Central memory CD8-positive, alpha-beta T cell (primary cell): ENCODE measurements at regions not wholly inside any gene's neighbourhood (a gene's known extent, or its start where the extent isn't known, plus 50 kb on each side); places are given as distances from the start of the nearest gene placed in this dataset.

ENCODE experiments used
- ATAC-seq: fragments of 150-1000 bp; cut with Tn5 transposase; replicated peaks from 2 replicates; pipeline ENCODE4 v1.10.0; 2022; ENCODE audit warnings: mild to moderate bottlenecking, moderate FRiP score, moderate number of reproducible peaks; ENCODE audit not compliant: poor library complexity, severe bottlenecking; ENCODE audit errors: extremely low read depth
- DNase-seq, 2 donors: peaks; one replicate each; pipeline ENCODE4 v3.0.0; 2021; ENCODE audit warnings: low spot score in 2 of 2
- H3K27ac Mint-ChIP-seq: one replicate; pipeline ENCODE4 v1.8.0; 2022; ENCODE audit warnings: low read depth, mild to moderate bottlenecking, moderate library complexity, mixed read lengths
- H3K27me3 Mint-ChIP-seq: one replicate; pipeline ENCODE4 v1.8.0; 2022; ENCODE audit warnings: mixed read lengths
- H3K36me3 Mint-ChIP-seq: one replicate; pipeline ENCODE4 v1.8.0; 2022; ENCODE audit warnings: mild to moderate bottlenecking, moderate library complexity, mixed read lengths; ENCODE audit not compliant: insufficient read depth
- H3K4me1 Mint-ChIP-seq: one replicate; pipeline ENCODE4 v1.8.0; 2022; ENCODE audit warnings: mixed read lengths
- H3K4me3 Mint-ChIP-seq: one replicate; pipeline ENCODE4 v1.8.0; 2022; ENCODE audit warnings: mild to moderate bottlenecking, moderate library complexity, mixed read lengths
- H3K9me3 Mint-ChIP-seq: one replicate; pipeline ENCODE4 v1.8.0; 2022; ENCODE audit warnings: mixed read lengths

- peaks cover 5% of the 10 kb centered on the region for H3K9me3 Mint-ChIP-seq
- no peaks in the 10 kb centered on the region for H3K4me1 Mint-ChIP-seq
- DNase-seq: no peak
- no peak overlapping the region for H3K4me3 Mint-ChIP-seq
- ATAC-seq: no peak
- peaks cover 2% of the 10 kb centered on the region for H3K36me3 Mint-ChIP-seq
- H3K27ac Mint-ChIP-seq: no peak overlapping the region
- H3K27me3 Mint-ChIP-seq: peaks cover 11% of the 10 kb centered on the region
Observed at GRCh38 chr6:145306489-145306888, 428.8 kb downstream of the EPM2A start.

- H3K4me1 Mint-ChIP-seq: no peaks in the 10 kb centered on the region
- no peak overlapping the region for H3K27ac Mint-ChIP-seq
- no peak overlapping the region for H3K4me3 Mint-ChIP-seq
- DNase-seq (no peak), ATAC-seq (no peak)
- H3K27me3 Mint-ChIP-seq: no peaks in the 10 kb centered on the region
- H3K36me3 Mint-ChIP-seq: peaks cover 2% of the 10 kb centered on the region
- H3K9me3 Mint-ChIP-seq: no peaks in the 10 kb centered on the region
Observed at GRCh38 chr6:145309842-145310535, 425.3 kb downstream of the EPM2A start.

DNA sequence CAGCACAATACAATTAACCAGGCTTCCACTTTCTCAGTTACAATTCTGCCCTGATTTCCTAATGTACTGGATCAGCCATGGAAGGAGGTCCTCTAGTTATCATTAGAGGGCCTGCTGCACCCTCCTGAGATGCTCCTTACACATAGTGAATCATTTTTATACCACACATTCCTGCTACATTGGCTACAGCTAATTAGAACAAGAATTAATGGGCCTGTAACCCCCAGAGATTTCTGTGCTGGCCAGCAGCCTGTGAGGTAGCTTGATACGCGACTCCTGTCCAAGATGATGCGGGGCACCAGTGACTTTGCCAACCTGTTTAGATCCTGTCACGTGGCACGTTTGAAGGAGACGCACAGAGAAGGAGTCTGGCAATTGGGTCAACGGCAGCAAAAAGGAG, 422.8 kb downstream of the EPM2A start:
- Mint-ChIP-seq H3K4me1 (no peaks in the 10 kb centered on the region), H3K27me3 (no peaks in the 10 kb centered on the region), H3K9me3 (peaks cover 5% of the 10 kb centered on the region), H3K27ac (no peak overlapping the region), H3K36me3 (peaks cover 2% of the 10 kb centered on the region), H3K4me3 (no peak overlapping the region)
- ATAC-seq (no peak), DNase-seq (no peak)

GRCh38 chr6:145313041-145313855, 422.1 kb downstream of the EPM2A start:
- ATAC-seq: no peak
- no peaks in the 10 kb centered on the region for H3K4me1 Mint-ChIP-seq
- H3K27me3 Mint-ChIP-seq: peaks cover 2% of the 10 kb centered on the region
- peaks cover 5% of the 10 kb centered on the region for H3K9me3 Mint-ChIP-seq
- DNase-seq: no peak
- no peak overlapping the region for H3K4me3 Mint-ChIP-seq
- peaks cover 1% of the 10 kb centered on the region for H3K36me3 Mint-ChIP-seq
- H3K27ac Mint-ChIP-seq: no peak overlapping the region

DNA sequence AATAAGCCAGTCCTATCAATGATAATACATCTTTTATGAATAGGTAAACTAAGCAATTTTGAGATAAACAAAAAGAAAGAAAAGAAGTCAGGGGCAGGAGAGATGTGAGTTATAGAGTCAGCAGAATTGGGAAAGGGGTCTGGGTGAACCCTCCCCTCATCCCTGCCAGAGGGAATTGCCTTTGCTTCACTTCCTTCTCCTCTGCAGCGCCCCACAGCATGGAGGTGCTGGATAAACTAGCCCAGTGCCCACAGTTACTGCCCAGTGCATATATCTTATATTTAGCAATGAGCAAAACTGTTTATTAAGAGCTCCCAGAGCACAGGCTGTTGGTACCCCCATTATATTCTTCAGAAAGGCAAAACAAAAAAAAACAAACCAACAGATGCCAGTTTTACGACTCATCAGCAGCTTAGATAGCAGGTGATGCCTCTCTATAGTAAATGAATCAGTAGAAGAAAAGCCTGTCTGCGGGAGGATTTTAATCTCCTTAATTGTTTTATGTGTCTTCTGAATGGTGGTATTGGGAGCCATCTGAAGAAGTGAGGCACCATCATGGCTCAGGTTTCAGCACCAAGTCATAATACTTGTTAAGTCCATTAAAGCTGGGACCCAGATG, 419.2 kb downstream of the EPM2A start:
- DNase-seq: no peak
- no peaks in the 10 kb centered on the region for H3K4me1 Mint-ChIP-seq
- H3K27ac Mint-ChIP-seq: no peak overlapping the region

DNA sequence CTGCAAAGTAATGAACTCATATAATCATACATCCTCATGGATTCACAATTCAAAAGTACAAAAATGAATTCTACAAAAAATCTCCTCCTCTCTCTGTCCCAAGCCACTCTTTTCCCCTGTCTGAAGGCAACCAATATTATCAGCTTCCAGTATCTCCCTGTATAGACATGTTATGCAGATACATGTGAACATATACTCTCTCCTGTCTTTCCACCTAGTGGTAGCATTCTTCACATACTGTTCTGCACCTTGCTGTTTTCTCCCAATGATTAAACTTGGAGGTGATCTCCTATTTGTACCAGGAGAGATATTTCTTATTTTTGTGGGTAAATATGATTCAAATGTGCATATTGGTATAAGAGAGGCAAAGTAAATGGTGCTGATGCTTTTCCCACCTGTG, 416.4 kb downstream of the EPM2A start:
- H3K36me3 Mint-ChIP-seq: no peaks in the 10 kb centered on the region
- H3K27me3 Mint-ChIP-seq: peaks cover 14% of the 10 kb centered on the region
- H3K27ac Mint-ChIP-seq: no peak overlapping the region
- H3K9me3 Mint-ChIP-seq: peaks cover 5% of the 10 kb centered on the region
- H3K4me1 Mint-ChIP-seq: no peaks in the 10 kb centered on the region
- no peak overlapping the region for H3K4me3 Mint-ChIP-seq
- no peak for ATAC-seq
- DNase-seq: no peak

More for the DNA sequence above, 419.2 kb downstream of the EPM2A start:
- Mint-ChIP-seq H3K36me3 (no peaks in the 10 kb centered on the region), H3K27me3 (peaks cover 14% of the 10 kb centered on the region), H3K4me3 (no peak overlapping the region), H3K9me3 (peaks cover 5% of the 10 kb centered on the region)
- no peak for ATAC-seq

DNA sequence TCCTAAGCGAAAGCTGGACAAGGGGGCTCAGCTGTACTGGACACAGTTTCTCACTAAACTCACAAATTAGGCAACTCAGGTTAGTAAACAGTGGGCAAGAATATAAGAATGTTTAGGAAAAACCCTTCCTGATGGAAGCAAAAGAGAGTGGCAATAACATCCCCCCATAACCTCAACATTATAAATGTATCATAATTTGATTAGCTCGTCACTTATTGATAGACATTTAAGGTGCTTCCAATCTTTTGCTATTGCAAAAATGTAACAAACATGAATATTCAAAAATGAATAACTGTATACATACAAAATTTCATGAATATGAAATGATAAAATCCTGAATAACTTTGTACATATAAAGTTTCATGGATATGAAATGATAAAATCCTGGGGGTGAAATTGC, 415.7 kb downstream of the EPM2A start:
- H3K27me3 Mint-ChIP-seq: peaks cover 14% of the 10 kb centered on the region
- DNase-seq (no peak), ATAC-seq (no peak)
- H3K4me1 Mint-ChIP-seq: no peaks in the 10 kb centered on the region
- H3K4me3 Mint-ChIP-seq: no peak overlapping the region
- H3K27ac Mint-ChIP-seq: no peak overlapping the region
- no peaks in the 10 kb centered on the region for H3K36me3 Mint-ChIP-seq
- H3K9me3 Mint-ChIP-seq: peaks cover 5% of the 10 kb centered on the region

GRCh38 chr6:145323646-145324045, 411.7 kb downstream of the EPM2A start:
- Mint-ChIP-seq H3K27me3 (peaks cover 26% of the 10 kb centered on the region), H3K36me3 (no peaks in the 10 kb centered on the region), H3K4me3 (no peak overlapping the region)

DNA sequence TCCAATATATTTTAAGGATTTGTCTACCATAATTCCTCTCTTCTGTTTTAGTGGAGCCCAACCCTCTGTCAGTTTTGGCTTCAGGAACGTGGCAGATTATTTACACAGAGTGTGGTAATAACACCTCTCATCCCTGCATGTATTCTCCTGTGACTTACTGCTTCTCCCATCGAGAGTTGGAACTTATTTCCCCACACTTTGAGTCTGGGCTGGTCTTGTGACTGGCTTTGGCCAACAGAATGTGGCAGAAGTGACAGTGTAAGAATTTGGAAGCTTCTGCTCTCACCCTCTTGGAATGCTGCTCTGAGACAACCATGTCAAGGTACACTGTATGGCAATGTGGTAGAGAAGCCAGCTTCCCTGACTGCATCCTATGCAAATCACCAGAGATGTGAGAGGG, 407.7 kb downstream of the EPM2A start:
- Mint-ChIP-seq H3K4me1 (no peaks in the 10 kb centered on the region), H3K4me3 (no peak overlapping the region), H3K27me3 (peaks cover 21% of the 10 kb centered on the region), H3K9me3 (no peaks in the 10 kb centered on the region), H3K27ac (no peak overlapping the region), H3K36me3 (no peaks in the 10 kb centered on the region)
- no peak for DNase-seq
- no peak for ATAC-seq

More at GRCh38 chr6:145323646-145324045, 411.7 kb downstream of the EPM2A start:
- no peak for DNase-seq
- no peak for ATAC-seq
- Mint-ChIP-seq H3K9me3 (no peaks in the 10 kb centered on the region), H3K4me1 (no peaks in the 10 kb centered on the region), H3K27ac (no peak overlapping the region)

DNA sequence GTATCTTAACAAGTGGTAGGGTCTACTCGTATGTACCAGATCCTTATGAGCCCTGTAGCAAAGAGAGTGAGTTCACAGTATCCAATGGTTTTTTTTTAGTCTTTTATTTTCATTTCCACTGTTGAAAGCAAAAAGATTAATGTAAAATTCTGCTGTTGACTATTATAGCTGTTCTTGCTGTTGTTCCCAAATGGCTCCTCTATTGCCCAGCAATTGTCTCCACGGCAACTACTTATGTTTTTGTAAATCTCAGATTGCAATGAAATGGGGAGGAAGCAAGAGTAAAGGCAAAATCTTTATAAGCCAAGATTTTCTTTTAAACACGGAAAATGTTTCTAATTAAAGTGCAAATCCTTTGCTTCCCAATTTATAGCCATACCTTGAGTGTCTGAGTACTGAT, 406.1 kb downstream of the EPM2A start:
- DNase-seq (no peak), ATAC-seq (no peak)
- no peaks in the 10 kb centered on the region for H3K4me1 Mint-ChIP-seq
- H3K27me3 Mint-ChIP-seq: peaks cover 21% of the 10 kb centered on the region
- no peak overlapping the region for H3K27ac Mint-ChIP-seq
- no peaks in the 10 kb centered on the region for H3K9me3 Mint-ChIP-seq
- H3K4me3 Mint-ChIP-seq: no peak overlapping the region
- H3K36me3 Mint-ChIP-seq: no peaks in the 10 kb centered on the region

DNA sequence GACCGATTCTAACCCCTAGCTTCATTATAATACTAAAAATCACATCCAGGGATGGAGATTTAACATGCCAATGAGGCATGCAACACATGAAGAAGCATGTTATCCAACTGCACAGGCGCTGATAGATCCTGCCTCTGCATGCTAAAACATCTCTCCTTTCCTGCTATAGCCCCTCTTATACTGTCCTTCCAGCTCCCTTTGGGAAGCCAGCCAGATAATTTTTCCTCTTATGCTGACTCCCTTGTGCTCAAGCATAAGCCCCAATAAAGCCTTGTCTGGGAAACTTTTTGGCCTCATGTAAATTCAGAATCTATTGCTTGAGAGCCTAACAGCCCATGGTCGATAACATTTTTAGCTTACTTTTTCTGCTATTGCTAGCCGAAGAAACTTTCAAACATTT, 404.3 kb downstream of the EPM2A start:
- Mint-ChIP-seq H3K27me3 (peaks cover 21% of the 10 kb centered on the region), H3K27ac (no peak overlapping the region), H3K4me3 (no peak overlapping the region), H3K4me1 (no peaks in the 10 kb centered on the region), H3K9me3 (no peaks in the 10 kb centered on the region), H3K36me3 (no peaks in the 10 kb centered on the region)
- DNase-seq (no peak), ATAC-seq (no peak)

DNA sequence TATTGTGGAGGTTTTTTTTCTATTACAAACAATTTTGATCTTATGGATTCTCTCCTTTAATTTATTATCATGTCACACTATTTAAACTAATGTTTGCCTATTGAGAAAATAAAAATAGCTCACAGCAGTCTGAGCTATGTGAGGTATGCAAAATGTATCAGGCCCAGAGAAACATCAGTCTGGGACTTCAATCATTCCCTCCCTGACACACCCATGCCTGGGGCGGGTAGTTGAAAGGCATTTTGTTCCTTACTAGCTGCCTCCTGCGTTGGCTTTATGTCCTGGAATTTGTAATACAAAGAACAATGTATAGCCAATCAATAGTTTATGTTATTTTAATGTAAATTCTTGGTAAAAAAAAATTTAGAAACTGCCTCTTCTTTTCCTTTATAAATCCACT, 403.3 kb downstream of the EPM2A start:
- Mint-ChIP-seq H3K9me3 (no peaks in the 10 kb centered on the region), H3K36me3 (no peaks in the 10 kb centered on the region)

DNA sequence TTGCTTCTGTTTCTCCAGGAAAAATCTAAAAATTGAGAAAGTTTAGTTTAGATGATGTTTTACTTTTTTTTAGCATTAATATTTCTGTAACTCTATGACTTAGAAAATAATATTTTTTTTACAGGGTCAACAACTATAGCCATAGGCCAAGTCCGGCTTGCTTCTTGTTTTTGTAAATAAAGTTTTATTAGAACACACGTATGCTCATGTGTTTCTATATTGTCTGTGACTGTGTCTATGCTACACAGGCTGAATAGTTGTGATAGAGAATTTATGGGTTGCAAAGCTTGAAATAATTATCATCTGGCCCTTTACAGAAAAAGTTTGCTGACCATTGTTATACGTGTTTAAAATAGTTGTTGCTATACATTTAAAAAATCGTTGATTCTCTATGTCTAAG, 399.2 kb downstream of the EPM2A start:
- Mint-ChIP-seq H3K27me3 (peaks cover 16% of the 10 kb centered on the region), H3K4me3 (no peak overlapping the region), H3K4me1 (no peaks in the 10 kb centered on the region), H3K9me3 (no peaks in the 10 kb centered on the region), H3K36me3 (no peaks in the 10 kb centered on the region), H3K27ac (no peak overlapping the region)
- DNase-seq: no peak
- no peak for ATAC-seq

More for the DNA sequence above, 403.3 kb downstream of the EPM2A start:
- Mint-ChIP-seq H3K4me3 (no peak overlapping the region), H3K4me1 (no peaks in the 10 kb centered on the region), H3K27ac (no peak overlapping the region), H3K27me3 (peaks cover 20% of the 10 kb centered on the region)
- no peak for ATAC-seq
- no peak for DNase-seq
